ENCODE measurements at regions not wholly inside any gene's neighbourhood (a gene's known extent, or its start where the extent isn't known, plus 50 kb on each side); places are given as distances from the start of the nearest gene placed in this dataset.

- no peak for TF ChIP-seq CTCF (conservative IDR thresholded peaks at IDR 0.05)
- no peak overlapping the region for H3K27ac ChIP-seq
Observed at GRCh38 chr13:76157926-76158325, 521.8 kb downstream of the LMO7 start.

- no peak overlapping the region for H3K27ac ChIP-seq
- TF ChIP-seq CTCF (conservative IDR thresholded peaks at IDR 0.05) = no peak
Observed at GRCh38 chr13:76153239-76153638, 517.1 kb downstream of the LMO7 start.

- no peak for TF ChIP-seq CTCF (conservative IDR thresholded peaks at IDR 0.05)
- no peak overlapping the region for H3K27ac ChIP-seq
Observed at GRCh38 chr13:76148926-76149325, 512.8 kb downstream of the LMO7 start.

- no peak for TF ChIP-seq CTCF (conservative IDR thresholded peaks at IDR 0.05)
- H3K27ac ChIP-seq = no peak overlapping the region
Observed at GRCh38 chr13:76148374-76148773, 512.2 kb downstream of the LMO7 start.

GRCh38 chr13:76132532-76132931 lies 496.4 kb downstream of the LMO7 start:
- no peak for TF ChIP-seq CTCF (conservative IDR thresholded peaks at IDR 0.05)
- no peak overlapping the region for H3K27ac ChIP-seq

GRCh38 chr13:76131551-76131950 lies 495.4 kb downstream of the LMO7 start:
- TF ChIP-seq CTCF (conservative IDR thresholded peaks at IDR 0.05) = no peak
- no peak overlapping the region for H3K27ac ChIP-seq

GRCh38 chr13:76129305-76130000 lies 493.3 kb downstream of the LMO7 start:
- TF ChIP-seq CTCF (conservative IDR thresholded peaks at IDR 0.05) = no peak

More at GRCh38 chr13:76129305-76130000, 493.3 kb downstream of the LMO7 start:
- no peak overlapping the region for H3K27ac ChIP-seq

All from VCaP (cell line).